MCF 10A (cell line): ENCODE measurements at regions not wholly inside any gene's neighbourhood (a gene's known extent, or its start where the extent isn't known, plus 50 kb on each side); places are given as distances from the start of the nearest gene placed in this dataset.

Source experiments
- BruUV-seq: library from RNA; stranded (reverse); fragments of 400-500 nt; replicated peaks from 2 replicates; lab custom pipeline; 2021; lab: Mats Ljungman, UMichigan
- CTCF ChIA-PET: fragments of 300-600 bp; sonication (Branson Sonifier 250); formaldehyde crosslinking; extraction: SDS; loops from one replicate; lab custom pipeline; 2021; ENCODE audit warnings: antibody characterized with exemption, inconsistent platforms; lab: Yijun Ruan, JAX
- POLR2A ChIA-PET: fragments of 300-600, 350-650 bp; sonication (Branson Sonifier 250); formaldehyde crosslinking; extraction: SDS; loops from one replicate; lab custom pipeline; 2020; ENCODE audit warnings: antibody characterized with exemption, inconsistent platforms; lab: Yijun Ruan, JAX
- DNase-seq: peaks from one replicate; pipeline ENCODE4 v3.0.0-alpha.2; 2018; ENCODE audit not compliant: unreplicated experiment
- H3K27ac Mint-ChIP-seq: one replicate; pipeline ENCODE4 v1.8.0; 2022; ENCODE audit warnings: mild to moderate bottlenecking, low read depth, mixed read lengths; ENCODE audit not compliant: unreplicated experiment
- H3K27me3 Mint-ChIP-seq: one replicate; pipeline ENCODE4 v1.8.0; 2022; ENCODE audit warnings: mixed read lengths; ENCODE audit not compliant: insufficient read depth, unreplicated experiment
- H3K36me3 Mint-ChIP-seq: one replicate; pipeline ENCODE4 v1.8.0; 2022; ENCODE audit warnings: mild to moderate bottlenecking, moderate library complexity, mixed read lengths; ENCODE audit not compliant: insufficient read depth, unreplicated experiment
- H3K4me1 Mint-ChIP-seq: one replicate; pipeline ENCODE4 v1.8.0; 2022; ENCODE audit warnings: mixed read lengths; ENCODE audit not compliant: insufficient read depth, unreplicated experiment
- H3K4me3 Mint-ChIP-seq: one replicate; pipeline ENCODE4 v1.8.0; 2022; ENCODE audit warnings: mild to moderate bottlenecking, moderate library complexity, mixed read lengths; ENCODE audit not compliant: unreplicated experiment
- H3K9me3 Mint-ChIP-seq: one replicate; pipeline ENCODE4 v1.8.0; 2022; ENCODE audit warnings: mixed read lengths; ENCODE audit not compliant: unreplicated experiment
- CTCF ChIP-seq: fragments of 200-600 bp; IDR thresholded peaks from one replicate; pipeline ENCODE4 v1.8.0; 2022; ENCODE audit warnings: antibody characterized with exemption, mild to moderate bottlenecking; ENCODE audit not compliant: unreplicated experiment
- intact Hi-C: fragments of 100-400 bp; cut with micrococcal nuclease; formaldehyde crosslinking; loops from 2 replicates; pipeline ENCODE4 v1.14.1; 2022

- no peak for TF ChIP-seq CTCF
- Mint-ChIP-seq H3K4me1 (no peaks in the 10 kb centered on the region), H3K27ac (peak overlapping the region; percentile 63), H3K27me3 (no peaks in the 10 kb centered on the region), H3K9me3 (peaks cover 18% of the 10 kb centered on the region), H3K4me3 (no peak overlapping the region), H3K36me3 (no peaks in the 10 kb centered on the region)
- ChIA-PET POLR2A (no interaction called here), CTCF (no interaction called here)
- DNase-seq = peak; percentile 68
- no TSS peak for BruUV-seq
- intact Hi-C loops = no loop called here
These were observed 603.2 kb downstream of the STIM2 start for GRCh38 chr4:27463816-27464215.

GRCh38 chr4:27467351-27467750, 606.7 kb downstream of the STIM2 start:
- Mint-ChIP-seq H3K4me3 (no peak overlapping the region), H3K27me3 (no peaks in the 10 kb centered on the region), H3K9me3 (peaks cover 10% of the 10 kb centered on the region), H3K27ac (no peak overlapping the region), H3K4me1 (no peaks in the 10 kb centered on the region), H3K36me3 (no peaks in the 10 kb centered on the region)
- intact Hi-C loops = no loop called here
- no TSS peak for BruUV-seq
- DNase-seq = no peak
- ChIA-PET POLR2A (no interaction called here), CTCF (interaction anchor here (1.1 kb wide), 1 partner anchor 43 kb away, joined by 3 read pairs; no protein-coding TSS in a partner anchor)
- no peak for TF ChIP-seq CTCF

- no peak for DNase-seq
- POLR2A ChIA-PET = no interaction called here
- intact Hi-C loops = no loop called here
- H3K27me3 Mint-ChIP-seq = no peaks in the 10 kb centered on the region
- no peak overlapping the region for H3K27ac Mint-ChIP-seq
- CTCF ChIA-PET = no interaction called here
- TF ChIP-seq CTCF = no peak
- H3K4me3 Mint-ChIP-seq = no peak overlapping the region
- H3K36me3 Mint-ChIP-seq = no peaks in the 10 kb centered on the region
- BruUV-seq = no TSS peak
- H3K4me1 Mint-ChIP-seq = peaks cover 6% of the 10 kb centered on the region
- no peaks in the 10 kb centered on the region for H3K9me3 Mint-ChIP-seq
These were observed 611.7 kb downstream of the STIM2 start for GRCh38 chr4:27472364-27472763.

GRCh38 chr4:27474691-27475090, 614.0 kb downstream of the STIM2 start:
- no peaks in the 10 kb centered on the region for H3K27me3 Mint-ChIP-seq
- H3K4me1 Mint-ChIP-seq = peaks cover 6% of the 10 kb centered on the region
- no peaks in the 10 kb centered on the region for H3K36me3 Mint-ChIP-seq
- POLR2A ChIA-PET = interaction anchor here (0.6 kb wide), 1 partner anchor 17 kb away, joined by 3 read pairs; no protein-coding TSS in a partner anchor
- no peak for TF ChIP-seq CTCF
- H3K4me3 Mint-ChIP-seq = no peak overlapping the region
- CTCF ChIA-PET = no interaction called here
- H3K9me3 Mint-ChIP-seq = no peaks in the 10 kb centered on the region
- no peak overlapping the region for H3K27ac Mint-ChIP-seq
- no TSS peak for BruUV-seq
- intact Hi-C loops = no loop called here
- peak; percentile 11 for DNase-seq
